Neural progenitor cell (in vitro differentiated cells): ENCODE measurements at regions not wholly inside any gene's neighbourhood (a gene's known extent, or its start where the extent isn't known, plus 50 kb on each side); places are given as distances from the start of the nearest gene placed in this dataset.
"Not testable (repeated sequence)": the region's sequence is repeated elsewhere in the genome, so short reads cannot be mapped to it uniquely, and the experiment has no call there.

Experiments used
- DNase-seq: peaks from one replicate; pipeline ENCODE4 v3.0.0-alpha.2; 2016; ENCODE audit warnings: low spot score
- H2AFZ ChIP-seq: fragments of 200-600 bp; sonication (generic); replicated peaks from 2 replicates; pipeline ENCODE4 v1.6.1; 2016; ENCODE audit warnings: antibody characterized with exemption
- H3F3A ChIP-seq: fragments of 200-600 bp; sonication (generic); 2 replicates; pipeline ENCODE4 v1.6.1; 2016; ENCODE audit warnings: antibody characterized with exemption, low read depth
- H3K27ac ChIP-seq: fragments of 200-600 bp; sonication (generic); 2 replicates; pipeline ENCODE4 v1.5.1; 2016; ENCODE audit warnings: mild to moderate bottlenecking
- H3K27me3 ChIP-seq: fragments of 200-600 bp; sonication (generic); 2 replicates; pipeline ENCODE4 v1.6.1; 2016; ENCODE audit warnings: mild to moderate bottlenecking, moderate library complexity
- H3K36me3 ChIP-seq: fragments of 200-600 bp; sonication (generic); 2 replicates; pipeline ENCODE4 v1.5.1; 2016
- H3K4me1 ChIP-seq: fragments of 200-600 bp; sonication (generic); 2 replicates; pipeline ENCODE4 v1.6.1; 2016; ENCODE audit warnings: mixed run types
- H3K4me2 ChIP-seq: fragments of 200-600 bp; sonication (generic); 2 replicates; pipeline ENCODE4 v1.6.1; 2016
- H3K4me3 ChIP-seq: fragments of 200-600 bp; sonication (generic); 2 replicates; pipeline ENCODE4 v1.5.1; 2016
- H3K79me2 ChIP-seq: fragments of 200-600 bp; sonication (generic); 2 replicates; pipeline ENCODE4 v1.6.1; 2016; ENCODE audit warnings: low read depth
- H3K9ac ChIP-seq: fragments of 200-600 bp; sonication (generic); 2 replicates; pipeline ENCODE4 v1.6.1; 2016
- H3K9me3 ChIP-seq: fragments of 200-600 bp; sonication (generic); 2 replicates; pipeline ENCODE4 v1.5.1; 2016; ENCODE audit warnings: low read depth
- H4K20me1 ChIP-seq: fragments of 200-600 bp; sonication (generic); 2 replicates; pipeline ENCODE4 v1.6.1; 2016; ENCODE audit warnings: low read depth
- H3K27ac Mint-ChIP-seq: 3 replicates; pipeline ENCODE4 v1.8.0; 2021; ENCODE audit warnings: mixed read lengths
- H3K27me3 Mint-ChIP-seq: 2 replicates; pipeline ENCODE4 v1.8.0; 2022; ENCODE audit warnings: low read depth, mild to moderate bottlenecking, inconsistent platforms, moderate library complexity, mixed read lengths; ENCODE audit not compliant: insufficient read depth
- H3K36me3 Mint-ChIP-seq: 3 replicates; pipeline ENCODE4 v1.8.0; 2021; ENCODE audit warnings: mixed read lengths
- H3K4me1 Mint-ChIP-seq: 3 replicates; pipeline ENCODE4 v1.8.0; 2021; ENCODE audit warnings: mixed read lengths
- H3K4me3 Mint-ChIP-seq: 3 replicates; pipeline ENCODE4 v1.8.0; 2021; ENCODE audit warnings: mild to moderate bottlenecking, moderate library complexity, mixed read lengths
- H3K9me3 Mint-ChIP-seq: 3 replicates; pipeline ENCODE4 v1.8.0; 2020; ENCODE audit warnings: mixed read lengths
- EZH2 ChIP-seq: fragments of 200-600 bp; sonication (generic); IDR thresholded peaks from 2 replicates; pipeline ENCODE4 v1.6.1; 2017; ENCODE audit warnings: antibody characterized with exemption, mild to moderate bottlenecking, moderate library complexity
- EZH2phosphoT487 ChIP-seq: fragments of 200-600 bp; sonication (generic); IDR thresholded peaks from 2 replicates; pipeline ENCODE4 v1.6.1; 2017; ENCODE audit warnings: antibody characterized with exemption
- TF ChIP-seq, protein P1 (sequence below): fragments of 200-600 bp; sonication (generic); IDR thresholded peaks from 2 replicates; pipeline ENCODE4 v1.5.1; 2017; ENCODE audit warnings: antibody characterized with exemption, mild to moderate bottlenecking

- H3K4me1 ChIP-seq, result no peaks in the 10 kb centered on the region
- no peak for DNase-seq
- H3K4me3 ChIP-seq, result no peak overlapping the region
- no peaks in the 10 kb centered on the region for H3K27me3 ChIP-seq
- H3K9ac ChIP-seq, result no peak overlapping the region
- H3K79me2 ChIP-seq, result no peaks in the 10 kb centered on the region
- no peaks in the 10 kb centered on the region for H3K36me3 Mint-ChIP-seq
- H3K36me3 ChIP-seq, result no peaks in the 10 kb centered on the region
- peaks cover under 1% of the 10 kb centered on the region for H3K4me1 Mint-ChIP-seq
- H3K9me3 Mint-ChIP-seq, result no peaks in the 10 kb centered on the region
- no peak overlapping the region for H3K4me3 Mint-ChIP-seq
- no peaks in the 10 kb centered on the region for H3K9me3 ChIP-seq
- no peak overlapping the region for H3K4me2 ChIP-seq
- H4K20me1 ChIP-seq, result no peaks in the 10 kb centered on the region
- H3K27me3 Mint-ChIP-seq, result peaks cover 6% of the 10 kb centered on the region
- no peak overlapping the region for H2AFZ ChIP-seq
- H3K27ac Mint-ChIP-seq, result no peak overlapping the region
- TF ChIP-seq, protein P1, sequence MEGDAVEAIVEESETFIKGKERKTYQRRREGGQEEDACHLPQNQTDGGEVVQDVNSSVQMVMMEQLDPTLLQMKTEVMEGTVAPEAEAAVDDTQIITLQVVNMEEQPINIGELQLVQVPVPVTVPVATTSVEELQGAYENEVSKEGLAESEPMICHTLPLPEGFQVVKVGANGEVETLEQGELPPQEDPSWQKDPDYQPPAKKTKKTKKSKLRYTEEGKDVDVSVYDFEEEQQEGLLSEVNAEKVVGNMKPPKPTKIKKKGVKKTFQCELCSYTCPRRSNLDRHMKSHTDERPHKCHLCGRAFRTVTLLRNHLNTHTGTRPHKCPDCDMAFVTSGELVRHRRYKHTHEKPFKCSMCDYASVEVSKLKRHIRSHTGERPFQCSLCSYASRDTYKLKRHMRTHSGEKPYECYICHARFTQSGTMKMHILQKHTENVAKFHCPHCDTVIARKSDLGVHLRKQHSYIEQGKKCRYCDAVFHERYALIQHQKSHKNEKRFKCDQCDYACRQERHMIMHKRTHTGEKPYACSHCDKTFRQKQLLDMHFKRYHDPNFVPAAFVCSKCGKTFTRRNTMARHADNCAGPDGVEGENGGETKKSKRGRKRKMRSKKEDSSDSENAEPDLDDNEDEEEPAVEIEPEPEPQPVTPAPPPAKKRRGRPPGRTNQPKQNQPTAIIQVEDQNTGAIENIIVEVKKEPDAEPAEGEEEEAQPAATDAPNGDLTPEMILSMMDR, result no peak
- H3F3A ChIP-seq, result no peaks in the 10 kb centered on the region
- H3K27ac ChIP-seq, result no peak overlapping the region
Observed at GRCh38 chrX:3803713-3804112, 90.3 kb upstream of the PRKX start.

GRCh38 chrX:3803305-3803704 is 89.9 kb upstream of the PRKX start:
- Histone ChIP-seq H3K9me3 (no peaks in the 10 kb centered on the region), H3K27ac (no peak overlapping the region), H3K9ac (no peak overlapping the region), H3K4me3 (no peak overlapping the region), H3K27me3 (no peaks in the 10 kb centered on the region), H3K4me1 (no peaks in the 10 kb centered on the region), H3K4me2 (no peak overlapping the region), H4K20me1 (no peaks in the 10 kb centered on the region), H2AFZ (no peak overlapping the region), H3K79me2 (no peaks in the 10 kb centered on the region), H3F3A (no peaks in the 10 kb centered on the region), H3K36me3 (no peaks in the 10 kb centered on the region)
- no peaks in the 10 kb centered on the region for H3K4me1 Mint-ChIP-seq
- H3K36me3 Mint-ChIP-seq, result no peaks in the 10 kb centered on the region
- TF ChIP-seq, protein P1, result no peak
- TF ChIP-seq EZH2 (no peak), EZH2phosphoT487 (no peak)
- H3K27ac Mint-ChIP-seq, result no peak overlapping the region
- H3K4me3 Mint-ChIP-seq, result no peak overlapping the region
- no peaks in the 10 kb centered on the region for H3K9me3 Mint-ChIP-seq
- peaks cover 6% of the 10 kb centered on the region for H3K27me3 Mint-ChIP-seq
- DNase-seq, result no peak

- not testable (repeated sequence) for H3K36me3 ChIP-seq, H3K79me2 ChIP-seq, H3K4me1 ChIP-seq, H3K9me3 Mint-ChIP-seq, H4K20me1 ChIP-seq, H3K4me2 ChIP-seq, H3K36me3 Mint-ChIP-seq, H3K27me3 ChIP-seq, H3K4me3 Mint-ChIP-seq, DNase-seq, H2AFZ ChIP-seq, H3K27me3 Mint-ChIP-seq, H3K4me1 Mint-ChIP-seq, H3K27ac Mint-ChIP-seq, H3K4me3 ChIP-seq, H3F3A ChIP-seq, H3K27ac ChIP-seq, H3K9ac ChIP-seq, H3K9me3 ChIP-seq
Observed at GRCh38 chrX:3795411-3795810, 82.0 kb upstream of the PRKX start.

DNA sequence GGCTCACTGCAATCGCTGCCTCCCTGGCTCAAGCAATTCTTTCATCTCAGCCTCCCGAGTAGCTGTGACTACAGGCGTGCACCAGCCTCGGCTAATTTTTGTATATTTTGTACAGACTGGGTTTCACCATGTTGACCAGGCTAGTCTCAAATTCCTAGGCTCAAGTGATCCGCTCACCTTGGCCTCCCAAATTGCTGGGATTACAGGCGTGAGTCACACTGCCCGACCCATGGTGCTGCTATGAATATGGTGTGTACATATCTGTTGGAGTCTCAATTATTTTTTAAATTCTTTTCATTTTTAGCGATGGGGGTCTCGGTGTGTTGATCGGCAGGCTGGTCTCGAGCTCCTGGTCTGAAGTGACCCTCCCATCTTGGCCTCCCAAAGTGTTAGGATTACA is 78.0 kb upstream of the PRKX start:
- H3K4me2 ChIP-seq, result no peak overlapping the region
- Mint-ChIP-seq H3K4me3 (no peak overlapping the region), H3K27ac (no peak overlapping the region), H3K4me1 (peaks cover 13% of the 10 kb centered on the region), H3K9me3 (no peaks in the 10 kb centered on the region), H3K36me3 (no peaks in the 10 kb centered on the region), H3K27me3 (peaks cover 3% of the 10 kb centered on the region)
- no peaks in the 10 kb centered on the region for H4K20me1 ChIP-seq
- no peak overlapping the region for H3K4me3 ChIP-seq
- no peak overlapping the region for H3K27ac ChIP-seq
- H2AFZ ChIP-seq, result no peak overlapping the region
- H3K9ac ChIP-seq, result no peak overlapping the region
- no peak for DNase-seq
- H3K4me1 ChIP-seq, result no peaks in the 10 kb centered on the region
- H3K27me3 ChIP-seq, result no peaks in the 10 kb centered on the region
- H3K36me3 ChIP-seq, result no peaks in the 10 kb centered on the region
- no peaks in the 10 kb centered on the region for H3K79me2 ChIP-seq
- no peaks in the 10 kb centered on the region for H3K9me3 ChIP-seq
- no peak for TF ChIP-seq EZH2phosphoT487
- TF ChIP-seq, protein P1, result no peak
- TF ChIP-seq EZH2, result no peak
- no peaks in the 10 kb centered on the region for H3F3A ChIP-seq
